Ovary (tissue), 3 donors: ENCODE measurements at regions not wholly inside any gene's neighbourhood (a gene's known extent, or its start where the extent isn't known, plus 50 kb on each side); places are given as distances from the start of the nearest gene placed in this dataset.

ENCODE experiments used
- CTCF ChIP-seq, 3 donors: fragments of 450-650 bp in 2 of 3; fragments of 200-600 bp in 1 of 3; IDR thresholded peaks; one replicate each; pipeline versions ENCODE4 v1.5.1 to v1.8.0; 2016 to 2022; ENCODE audit warnings: antibody characterized with exemption in 3 of 3, mild to moderate bottlenecking in 1 of 3
- POLR2A ChIP-seq: fragments of 450-650 bp; IDR thresholded peaks from one replicate; pipeline ENCODE4 v1.6.1; 2017; ENCODE audit warnings: antibody characterized with exemption, mild to moderate bottlenecking, moderate library complexity
- donor health status: DM: no; HTN: no; CAD: no.

- TF ChIP-seq CTCF (IDR thresholded peaks at IDR 0.05), result no peak
- TF ChIP-seq POLR2A, result no peak
These were observed 788.4 kb upstream of the GALNTL6 start for GRCh38 chr4:171024720-171025303.
